HEK293T (cell line): ENCODE measurements at regions not wholly inside any gene's neighbourhood (a gene's known extent, or its start where the extent isn't known, plus 50 kb on each side); places are given as distances from the start of the nearest gene placed in this dataset.

ENCODE experiments used
- CTCF ChIA-PET: fragments of 350-600 bp; formaldehyde crosslinking; extraction: SDS; loops from one replicate; lab custom pipeline; 2021; ENCODE audit warnings: antibody characterized with exemption, inconsistent platforms; lab: Yijun Ruan, JAX
- POLR2A ChIA-PET: fragments of 350-600 bp; formaldehyde crosslinking; extraction: SDS; loops from one replicate; lab custom pipeline; 2020; ENCODE audit warnings: antibody characterized with exemption, inconsistent platforms; lab: Yijun Ruan, JAX
- DNase-seq: peaks from one replicate; pipeline ENCODE4 v3.0.0; 2012; ENCODE audit warnings: mixed read lengths; ENCODE audit errors: extremely low spot score
- ARNT ChIP-seq: fragments of 450-650 bp; IDR thresholded peaks from 2 replicates; pipeline ENCODE4 v1.6.1; 2017; ENCODE audit warnings: mild to moderate bottlenecking
- BHLHE40 ChIP-seq: fragments of 450-650 bp; IDR thresholded peaks from 2 replicates; pipeline ENCODE4 v1.6.1; 2016; ENCODE audit warnings: mild to moderate bottlenecking, moderate library complexity, borderline replicate concordance
- CTBP1 ChIP-seq: fragments of 450-650 bp; IDR thresholded peaks from 2 replicates; pipeline ENCODE4 v1.6.1; 2016; ENCODE audit warnings: borderline replicate concordance
- ELF4 ChIP-seq: fragments of 450-650 bp; IDR thresholded peaks from 2 replicates; pipeline ENCODE4 v1.6.1; 2017; ENCODE audit warnings: antibody characterized with exemption
- FOXA1 ChIP-seq: fragments of 450-650 bp; IDR thresholded peaks from 2 replicates; pipeline ENCODE4 v1.6.1; 2016; ENCODE audit warnings: mild to moderate bottlenecking
- FOXK2 ChIP-seq: fragments of 450-650 bp; IDR thresholded peaks from 2 replicates; pipeline ENCODE4 v1.6.1; 2016; ENCODE audit warnings: mild to moderate bottlenecking
- FOXM1 ChIP-seq: fragments of 450-650 bp; IDR thresholded peaks from 2 replicates; pipeline ENCODE4 v1.6.1; 2017; ENCODE audit warnings: mild to moderate bottlenecking, borderline replicate concordance
- HDGF ChIP-seq: fragments of 450-650 bp; IDR thresholded peaks from 2 replicates; pipeline ENCODE4 v1.6.1; 2017; ENCODE audit warnings: antibody characterized with exemption, borderline replicate concordance
- L3MBTL2 ChIP-seq: fragments of 450-650 bp; conservative IDR thresholded peaks from 2 replicates; pipeline ENCODE4 v1.6.1; 2016; ENCODE audit warnings: mild to moderate bottlenecking
- LEF1 ChIP-seq: fragments of 450-650 bp; IDR thresholded peaks from 2 replicates; pipeline ENCODE4 v1.6.1; 2017; ENCODE audit warnings: mild to moderate bottlenecking, borderline replicate concordance
- NFRKB ChIP-seq: fragments of 450-650 bp; IDR thresholded peaks from 2 replicates; pipeline ENCODE4 v1.6.1; 2016; ENCODE audit warnings: mild to moderate bottlenecking, moderate library complexity
- SP1 ChIP-seq: fragments of 450-650 bp; IDR thresholded peaks from 2 replicates; pipeline ENCODE4 v1.6.1; 2017
- SUZ12 ChIP-seq: fragments of 450-650 bp; IDR thresholded peaks from 2 replicates; pipeline ENCODE4 v1.6.1; 2016; ENCODE audit warnings: mild to moderate bottlenecking
- TARDBP ChIP-seq: fragments of 450-650 bp; IDR thresholded peaks from 2 replicates; pipeline ENCODE4 v1.6.1; 2016
- ZNF384 ChIP-seq: fragments of 450-650 bp; IDR thresholded peaks from 2 replicates; pipeline ENCODE4 v1.6.1; 2016
- TF ChIP-seq, protein P1 (sequence below): fragments of 450-650 bp; IDR thresholded peaks from 2 replicates; pipeline ENCODE4 v1.6.1; 2016

DNA sequence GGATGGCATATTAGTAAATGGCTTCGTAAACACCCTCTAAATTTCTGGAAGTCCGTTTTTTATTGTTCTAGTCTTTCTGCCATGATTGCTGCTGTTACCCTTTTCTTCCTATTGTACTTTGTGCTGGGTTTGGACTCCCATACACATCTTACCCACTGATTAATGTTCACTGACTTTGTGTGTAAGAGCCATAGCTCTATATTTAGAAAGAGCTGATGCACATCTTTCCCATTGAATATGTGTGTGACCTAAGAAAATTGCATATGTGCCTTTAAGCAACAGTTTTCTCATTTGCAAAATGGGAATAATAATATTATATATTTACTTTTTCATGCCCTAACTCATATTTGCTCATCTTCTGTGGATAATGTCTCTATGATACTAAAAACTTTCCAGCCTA lies 135.8 kb upstream of the DLX6 start:
- no peak for TF ChIP-seq CTBP1
- TF ChIP-seq HDGF: no peak
- no peak for TF ChIP-seq ZNF384
- TF ChIP-seq ARNT: no peak
- TF ChIP-seq LEF1: no peak
- TF ChIP-seq, protein P1, sequence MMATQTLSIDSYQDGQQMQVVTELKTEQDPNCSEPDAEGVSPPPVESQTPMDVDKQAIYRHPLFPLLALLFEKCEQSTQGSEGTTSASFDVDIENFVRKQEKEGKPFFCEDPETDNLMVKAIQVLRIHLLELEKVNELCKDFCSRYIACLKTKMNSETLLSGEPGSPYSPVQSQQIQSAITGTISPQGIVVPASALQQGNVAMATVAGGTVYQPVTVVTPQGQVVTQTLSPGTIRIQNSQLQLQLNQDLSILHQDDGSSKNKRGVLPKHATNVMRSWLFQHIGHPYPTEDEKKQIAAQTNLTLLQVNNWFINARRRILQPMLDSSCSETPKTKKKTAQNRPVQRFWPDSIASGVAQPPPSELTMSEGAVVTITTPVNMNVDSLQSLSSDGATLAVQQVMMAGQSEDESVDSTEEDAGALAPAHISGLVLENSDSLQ: no peak
- TF ChIP-seq BHLHE40: no peak
- CTCF ChIA-PET: no interaction called here
- POLR2A ChIA-PET: no interaction called here
- no peak for DNase-seq

DNA sequence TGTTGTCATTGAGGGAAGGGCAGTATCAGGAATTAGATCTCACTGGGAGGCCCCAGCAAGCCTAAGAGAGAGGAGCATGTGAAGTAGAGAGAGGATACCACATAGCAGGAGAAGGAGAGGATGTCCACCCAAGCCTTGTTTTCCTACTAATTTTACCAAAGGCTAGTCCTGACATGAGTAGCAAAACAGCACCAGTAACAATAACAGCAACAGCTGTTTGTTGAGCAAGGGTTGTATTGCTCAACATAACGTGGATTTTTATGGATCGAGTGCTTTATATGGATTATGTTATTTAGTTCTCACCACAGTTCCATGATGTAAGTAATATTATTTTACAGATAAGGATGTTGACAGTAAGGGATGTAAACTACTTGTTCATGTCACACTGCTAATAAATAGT lies 135.2 kb upstream of the DLX6 start:
- DNase-seq: no peak
- TF ChIP-seq SUZ12 (no peak), ELF4 (no peak), FOXA1 (no peak), CTBP1 (no peak), SP1 (no peak)
- POLR2A ChIA-PET: no interaction called here
- CTCF ChIA-PET: no interaction called here

DNA sequence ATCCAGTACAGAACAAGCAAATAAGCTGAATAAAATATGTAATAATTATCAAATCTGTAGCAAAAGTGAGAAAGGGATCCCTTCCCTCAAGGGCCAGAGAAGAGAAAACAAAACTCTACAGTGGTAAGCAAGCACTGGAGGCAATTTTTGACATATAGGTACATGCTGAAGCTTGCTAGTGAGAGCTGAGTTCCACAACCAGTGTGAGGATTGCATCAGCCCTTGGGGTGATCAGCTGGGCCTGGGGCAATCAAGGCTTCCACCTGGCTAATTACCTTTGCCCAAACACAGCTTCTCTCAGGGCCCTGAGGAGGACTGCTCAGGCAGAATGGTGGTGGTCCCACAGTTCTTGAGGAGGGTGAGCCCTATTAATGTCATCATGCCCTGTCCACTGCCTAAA lies 134.4 kb upstream of the DLX6 start:
- no peak for TF ChIP-seq TARDBP
- TF ChIP-seq, protein P1: no peak
- no peak for TF ChIP-seq SUZ12
- TF ChIP-seq FOXK2: no peak
- TF ChIP-seq SP1: no peak
- no peak for TF ChIP-seq L3MBTL2
- no peak for TF ChIP-seq BHLHE40
- TF ChIP-seq ZNF384: no peak
- no peak for TF ChIP-seq LEF1
- no peak for TF ChIP-seq HDGF
- POLR2A ChIA-PET: no interaction called here
- DNase-seq: no peak
- CTCF ChIA-PET: no interaction called here

DNA sequence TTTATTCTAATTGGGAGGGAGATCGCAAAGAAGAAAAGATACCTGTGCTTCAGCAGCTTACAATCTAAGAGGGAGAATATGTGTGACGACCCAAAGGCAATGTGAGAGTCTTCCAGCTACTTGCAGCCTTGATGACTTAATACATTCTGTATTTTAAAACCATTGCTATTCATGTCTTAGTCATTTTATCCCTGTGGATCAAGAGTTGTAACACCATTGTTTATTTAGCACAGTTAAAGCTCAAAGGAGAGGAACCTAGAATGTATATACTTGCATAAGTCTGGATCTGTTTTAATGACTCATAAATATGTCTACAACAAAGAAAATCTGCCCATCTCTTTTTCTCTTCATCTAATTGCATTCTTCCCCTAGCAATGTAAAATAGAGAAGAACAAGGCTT lies 117.9 kb upstream of the DLX6 start:
- TF ChIP-seq L3MBTL2 (no peak), CTBP1 (no peak), LEF1 (no peak), SP1 (no peak), FOXM1 (no peak), ELF4 (no peak), TARDBP (no peak), SUZ12 (no peak), ARNT (no peak), FOXK2 (no peak), BHLHE40 (no peak), NFRKB (no peak), HDGF (no peak)
- TF ChIP-seq, protein P1: no peak
- no peak for DNase-seq
- POLR2A ChIA-PET: no interaction called here
- CTCF ChIA-PET: no interaction called here

DNA sequence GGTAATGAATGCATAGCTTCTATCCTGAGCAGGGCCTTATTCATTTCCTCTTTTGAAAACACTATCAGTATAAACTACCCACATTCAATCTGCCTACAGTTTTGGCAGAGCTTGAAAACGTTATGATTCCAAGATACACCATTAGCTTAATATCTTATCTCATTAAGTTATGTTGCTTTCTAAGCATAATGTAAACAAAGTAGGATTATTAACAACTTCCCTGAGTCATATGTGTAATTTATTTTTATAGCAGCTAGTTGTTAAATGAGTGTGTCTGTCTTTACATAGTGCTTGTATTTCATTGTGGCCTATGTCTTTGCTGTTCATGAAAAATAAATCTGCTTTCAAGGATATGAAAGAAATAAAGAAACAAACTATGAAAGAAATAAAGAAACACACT lies 106.2 kb upstream of the DLX6 start:
- CTCF ChIA-PET: no interaction called here
- POLR2A ChIA-PET: no interaction called here
- TF ChIP-seq TARDBP (no peak), FOXA1 (no peak), SP1 (no peak), SUZ12 (no peak), CTBP1 (no peak), BHLHE40 (no peak), NFRKB (no peak), FOXM1 (no peak), HDGF (no peak), ZNF384 (no peak), ARNT (no peak), ELF4 (no peak), FOXK2 (no peak), L3MBTL2 (no peak), LEF1 (no peak)
- TF ChIP-seq, protein P1: no peak
- DNase-seq: no peak

DNA sequence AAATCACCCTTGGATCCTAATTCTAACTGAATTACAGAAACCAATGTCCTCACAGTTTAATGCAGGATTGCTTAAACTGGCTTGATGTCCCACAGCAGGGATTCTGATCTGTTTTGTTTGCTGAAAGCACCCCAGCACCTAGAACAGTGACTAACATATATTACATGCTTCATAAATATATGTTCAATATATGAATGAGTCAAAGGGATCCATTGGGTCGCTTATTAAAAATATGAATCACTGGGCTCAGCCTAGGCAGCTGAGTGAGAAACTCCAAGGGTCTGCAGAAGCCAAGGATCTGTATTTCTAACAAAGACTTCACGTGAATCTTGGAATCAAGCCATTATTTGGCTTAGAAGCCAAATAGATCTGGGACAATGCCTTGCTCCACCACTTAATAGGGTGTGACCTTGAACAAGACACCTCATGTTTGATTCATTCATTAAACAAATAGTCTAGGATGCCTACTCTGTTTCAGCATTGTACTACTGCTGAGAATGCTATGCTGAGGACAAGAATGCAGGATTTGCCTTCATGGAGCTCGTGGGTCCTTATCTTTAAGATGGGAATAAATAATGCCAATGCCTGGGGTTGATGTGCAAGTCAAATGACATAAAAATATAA lies 103.4 kb upstream of the DLX6 start:
- CTCF ChIA-PET: no interaction called here
- TF ChIP-seq NFRKB: no peak
- POLR2A ChIA-PET: no interaction called here
- DNase-seq: no peak
